ENCODE measurements at regions not wholly inside any gene's neighbourhood (a gene's known extent, or its start where the extent isn't known, plus 50 kb on each side); places are given as distances from the start of the nearest gene placed in this dataset.

DNA sequence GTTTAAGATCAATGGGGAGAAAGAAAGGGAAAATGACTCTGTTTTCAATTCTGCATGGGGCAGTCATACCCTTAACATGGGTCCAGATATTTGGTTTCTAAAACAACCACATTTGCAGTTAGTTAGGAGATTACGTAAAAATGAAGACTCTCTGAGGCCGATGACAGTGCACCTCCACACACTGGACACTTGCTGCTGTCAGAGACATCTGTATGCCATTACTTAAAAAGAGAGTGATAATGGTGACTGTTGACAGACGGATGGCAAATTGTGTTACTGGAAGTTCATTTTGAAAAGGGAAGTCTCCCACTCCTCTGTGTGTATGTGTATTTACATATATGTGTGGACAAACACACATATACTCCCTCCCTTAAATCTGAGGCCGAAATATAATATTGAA, 304.5 kb upstream of the SEMA6D start:
- Histone ChIP-seq H3K27ac (no peak overlapping the region), H3K4me3 (no peak overlapping the region), H3K4me1 (no peaks in the 10 kb centered on the region), H3K27me3 (no peaks in the 10 kb centered on the region), H3K9me3 (no peaks in the 10 kb centered on the region), H3K36me3 (no peaks in the 10 kb centered on the region)
- TF ChIP-seq, protein P1, sequence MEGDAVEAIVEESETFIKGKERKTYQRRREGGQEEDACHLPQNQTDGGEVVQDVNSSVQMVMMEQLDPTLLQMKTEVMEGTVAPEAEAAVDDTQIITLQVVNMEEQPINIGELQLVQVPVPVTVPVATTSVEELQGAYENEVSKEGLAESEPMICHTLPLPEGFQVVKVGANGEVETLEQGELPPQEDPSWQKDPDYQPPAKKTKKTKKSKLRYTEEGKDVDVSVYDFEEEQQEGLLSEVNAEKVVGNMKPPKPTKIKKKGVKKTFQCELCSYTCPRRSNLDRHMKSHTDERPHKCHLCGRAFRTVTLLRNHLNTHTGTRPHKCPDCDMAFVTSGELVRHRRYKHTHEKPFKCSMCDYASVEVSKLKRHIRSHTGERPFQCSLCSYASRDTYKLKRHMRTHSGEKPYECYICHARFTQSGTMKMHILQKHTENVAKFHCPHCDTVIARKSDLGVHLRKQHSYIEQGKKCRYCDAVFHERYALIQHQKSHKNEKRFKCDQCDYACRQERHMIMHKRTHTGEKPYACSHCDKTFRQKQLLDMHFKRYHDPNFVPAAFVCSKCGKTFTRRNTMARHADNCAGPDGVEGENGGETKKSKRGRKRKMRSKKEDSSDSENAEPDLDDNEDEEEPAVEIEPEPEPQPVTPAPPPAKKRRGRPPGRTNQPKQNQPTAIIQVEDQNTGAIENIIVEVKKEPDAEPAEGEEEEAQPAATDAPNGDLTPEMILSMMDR (IDR thresholded peaks at IDR 0.05) = no peak
- no peak for TF ChIP-seq POLR2A (IDR thresholded peaks at IDR 0.05)
- no peak for DNase-seq
- intact Hi-C loops (cut with DNase I; ENCODE audit: low total_unique reads) = no loop called here

DNA sequence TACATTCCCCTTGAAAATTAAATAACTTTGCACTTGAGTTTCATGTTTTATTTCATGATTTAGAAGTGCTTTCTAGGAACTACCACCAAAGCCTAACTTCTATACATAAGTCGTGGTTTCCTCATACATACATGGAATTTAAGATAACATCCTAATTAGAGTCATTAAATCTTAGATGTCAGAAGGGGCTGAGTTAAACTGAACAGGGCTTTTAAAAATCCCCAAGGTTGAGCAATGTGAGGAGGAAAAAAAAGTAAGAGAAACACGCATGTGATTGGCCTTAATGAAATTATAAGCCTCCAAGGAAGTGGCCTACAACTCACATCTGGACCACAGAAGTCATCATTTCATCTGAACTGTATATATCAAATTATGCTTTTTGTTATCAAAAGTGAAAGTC, 303.1 kb upstream of the SEMA6D start:
- Histone ChIP-seq H3K36me3 (no peaks in the 10 kb centered on the region), H3K4me1 (no peaks in the 10 kb centered on the region), H3K9me3 (no peaks in the 10 kb centered on the region), H3K4me3 (no peak overlapping the region), H3K27ac (no peak overlapping the region), H3K27me3 (no peaks in the 10 kb centered on the region)
- no peak for TF ChIP-seq POLR2A (IDR thresholded peaks at IDR 0.05)
- TF ChIP-seq, protein P1 (IDR thresholded peaks at IDR 0.05) = no peak
- intact Hi-C loops (cut with DNase I; ENCODE audit: low total_unique reads) = no loop called here
- DNase-seq = no peak

DNA sequence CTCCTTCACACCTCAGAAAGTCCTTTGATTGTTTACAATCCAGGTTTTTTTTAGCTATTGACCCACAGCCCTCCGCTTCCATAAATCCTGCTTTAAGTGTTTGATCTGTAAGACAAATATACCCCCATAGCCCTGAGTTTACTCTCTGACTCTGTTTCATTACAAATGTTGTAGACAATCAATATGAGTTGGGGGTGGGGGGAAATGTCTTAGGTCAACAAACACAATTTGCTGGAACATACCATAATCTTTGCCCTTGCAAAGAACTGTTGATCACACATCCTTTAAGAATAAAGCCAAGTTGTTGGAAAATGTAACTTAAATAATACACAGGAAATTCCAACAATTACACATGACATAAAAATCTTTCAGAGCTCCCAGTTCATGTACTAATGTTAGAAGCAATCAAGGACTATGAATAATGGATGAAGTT, 301.8 kb upstream of the SEMA6D start:
- intact Hi-C loops (cut with DNase I; ENCODE audit: low total_unique reads) = no loop called here
- TF ChIP-seq, protein P1 (IDR thresholded peaks at IDR 0.05) = no peak
- no peak for TF ChIP-seq POLR2A (IDR thresholded peaks at IDR 0.05)
- H3K27me3 ChIP-seq = no peaks in the 10 kb centered on the region

DNA sequence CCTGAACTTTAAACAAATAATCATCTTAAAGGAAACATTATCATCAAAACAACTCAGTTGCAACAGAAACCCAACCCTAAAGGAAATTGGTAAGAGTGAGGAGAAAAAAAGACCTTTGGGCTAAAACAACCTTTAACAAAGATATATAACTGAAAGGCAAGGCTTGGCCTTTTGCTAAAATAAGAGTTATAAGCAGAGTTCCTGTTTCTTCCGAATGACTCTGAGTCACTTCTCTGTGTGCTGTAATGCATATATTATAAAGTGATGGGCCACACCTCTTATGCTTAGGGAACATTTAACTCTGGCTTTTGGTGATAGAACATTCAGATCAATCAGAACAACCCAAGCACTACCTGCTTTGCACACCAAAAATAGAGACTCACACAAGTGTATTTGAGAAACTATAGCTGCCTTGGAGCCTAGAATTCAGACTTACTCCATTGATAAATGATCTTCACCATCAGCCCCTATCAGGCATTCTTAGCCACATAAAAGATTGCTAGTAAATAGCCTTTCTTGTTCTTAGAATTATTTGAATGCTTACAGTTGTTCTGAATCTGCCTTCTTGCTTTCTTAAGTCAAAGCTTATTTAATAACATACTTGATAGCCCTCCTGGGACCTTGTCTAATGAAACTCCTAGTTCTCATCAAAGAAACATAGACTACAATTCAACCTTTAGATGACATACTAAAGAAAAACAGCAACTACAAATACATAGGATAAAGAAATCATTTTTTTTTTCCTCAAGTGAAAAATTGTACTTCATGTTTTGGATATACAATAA, 294.2 kb upstream of the SEMA6D start:
- H3K9me3 ChIP-seq = no peaks in the 10 kb centered on the region
- no peak overlapping the region for H3K27ac ChIP-seq
- DNase-seq = no peak
- intact Hi-C loops (cut with DNase I; ENCODE audit: low total_unique reads) = no loop called here
- no peaks in the 10 kb centered on the region for H3K36me3 ChIP-seq
- no peak overlapping the region for H3K4me3 ChIP-seq
- no peaks in the 10 kb centered on the region for H3K4me1 ChIP-seq
- no peaks in the 10 kb centered on the region for H3K27me3 ChIP-seq
- TF ChIP-seq POLR2A (IDR thresholded peaks at IDR 0.05) = no peak
- TF ChIP-seq, protein P1 (IDR thresholded peaks at IDR 0.05) = no peak

More for the DNA sequence above, 301.8 kb upstream of the SEMA6D start:
- Histone ChIP-seq H3K9me3 (no peaks in the 10 kb centered on the region), H3K27ac (no peak overlapping the region), H3K36me3 (no peaks in the 10 kb centered on the region), H3K4me1 (no peaks in the 10 kb centered on the region), H3K4me3 (no peak overlapping the region)
- DNase-seq = no peak

DNA sequence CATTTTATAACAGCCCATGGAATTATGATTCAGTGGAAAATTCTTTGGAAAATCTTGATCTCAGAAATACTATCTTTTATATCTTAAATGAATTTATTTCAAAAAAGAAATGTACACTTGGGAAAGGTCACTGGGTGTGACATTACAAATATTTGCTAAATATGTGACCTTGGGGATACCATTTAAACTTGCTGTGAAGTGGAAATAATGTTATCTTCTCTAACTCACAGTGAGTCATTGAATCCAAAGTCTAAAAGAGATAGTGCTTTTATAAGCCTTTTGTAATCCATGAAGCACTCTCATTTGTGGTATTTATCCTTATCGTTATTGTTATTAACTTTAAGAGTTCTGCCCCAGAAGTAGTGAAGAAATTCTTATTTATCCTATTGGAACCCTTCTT, 289.8 kb upstream of the SEMA6D start:
- Histone ChIP-seq H3K27me3 (no peaks in the 10 kb centered on the region), H3K9me3 (no peaks in the 10 kb centered on the region), H3K4me1 (no peaks in the 10 kb centered on the region), H3K27ac (no peak overlapping the region), H3K36me3 (no peaks in the 10 kb centered on the region), H3K4me3 (no peak overlapping the region)
- no peak for DNase-seq
- intact Hi-C loops (cut with DNase I; ENCODE audit: low total_unique reads) = no loop called here
- no peak for TF ChIP-seq POLR2A (IDR thresholded peaks at IDR 0.05)
- TF ChIP-seq, protein P1 (IDR thresholded peaks at IDR 0.05) = no peak

Data from uterus (tissue), 3 donors.